ENCODE measurements at regions not wholly inside any gene's neighbourhood (a gene's known extent, or its start where the extent isn't known, plus 50 kb on each side); places are given as distances from the start of the nearest gene placed in this dataset.

DNA sequence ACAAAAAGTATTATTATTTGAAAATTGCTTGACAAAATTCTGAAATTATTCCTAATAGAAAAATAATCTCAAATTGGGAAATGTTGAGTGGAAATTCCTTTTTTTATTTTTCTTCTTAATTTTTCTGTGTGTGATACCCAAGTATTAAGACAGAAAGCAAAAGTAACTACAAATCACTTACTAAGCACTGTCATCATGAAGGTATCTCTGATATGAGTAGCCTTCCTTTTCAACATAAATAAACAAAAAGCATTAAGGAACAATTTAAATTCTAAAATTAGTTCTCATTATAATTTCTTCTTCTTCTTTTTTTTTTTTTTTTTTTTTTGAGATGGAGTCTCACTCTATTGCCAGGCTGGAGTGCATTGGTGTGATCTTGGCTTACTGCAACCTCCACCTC, 174.2 kb upstream of the RBMS1 start:
- H3K36me3 Mint-ChIP-seq (ENCODE audit: low read depth) = no peaks in the 10 kb centered on the region
- H3K27me3 Mint-ChIP-seq (ENCODE audit: low read depth) = no peaks in the 10 kb centered on the region
- H3K27ac Mint-ChIP-seq = no peak overlapping the region
- no peak for DNase-seq
- CTCF ChIA-PET = no interaction called here
- no peak overlapping the region for H3K4me3 Mint-ChIP-seq
- intact Hi-C loops (cut with micrococcal nuclease) = loop anchor here (5.0 kb wide), 1 partner anchor 316 kb away; no protein-coding TSS in a partner anchor
- H3K9me3 Mint-ChIP-seq = no peaks in the 10 kb centered on the region
- peaks cover 19% of the 10 kb centered on the region for H3K4me1 Mint-ChIP-seq (ENCODE audit: low read depth)

DNA sequence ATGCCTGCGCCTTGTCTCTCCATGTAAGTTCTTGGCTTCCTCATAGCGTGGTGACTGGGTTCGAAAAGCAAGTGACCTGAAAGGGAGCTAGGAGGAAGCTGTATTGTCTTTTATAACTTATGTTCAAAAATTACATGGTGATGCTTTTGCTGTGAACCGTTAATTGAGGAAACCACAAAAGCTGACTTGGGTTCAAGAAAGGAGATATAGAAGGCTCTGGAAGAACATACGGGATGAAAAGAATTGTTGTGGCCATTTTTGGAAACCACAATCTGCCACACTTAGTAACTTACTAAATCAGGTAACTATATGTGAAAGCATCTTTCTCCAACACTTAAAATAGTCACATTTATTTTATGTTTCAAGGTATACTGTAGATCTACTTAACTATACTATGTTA, 177.0 kb upstream of the RBMS1 start:
- CTCF ChIA-PET = no interaction called here
- Mint-ChIP-seq H3K36me3 (ENCODE audit: low read depth) (no peaks in the 10 kb centered on the region), H3K27ac (no peak overlapping the region), H3K4me1 (ENCODE audit: low read depth) (peaks cover 19% of the 10 kb centered on the region), H3K9me3 (no peaks in the 10 kb centered on the region), H3K4me3 (no peak overlapping the region), H3K27me3 (ENCODE audit: low read depth) (no peaks in the 10 kb centered on the region)
- DNase-seq = no peak
- intact Hi-C loops (cut with micrococcal nuclease) = no loop called here

DNA sequence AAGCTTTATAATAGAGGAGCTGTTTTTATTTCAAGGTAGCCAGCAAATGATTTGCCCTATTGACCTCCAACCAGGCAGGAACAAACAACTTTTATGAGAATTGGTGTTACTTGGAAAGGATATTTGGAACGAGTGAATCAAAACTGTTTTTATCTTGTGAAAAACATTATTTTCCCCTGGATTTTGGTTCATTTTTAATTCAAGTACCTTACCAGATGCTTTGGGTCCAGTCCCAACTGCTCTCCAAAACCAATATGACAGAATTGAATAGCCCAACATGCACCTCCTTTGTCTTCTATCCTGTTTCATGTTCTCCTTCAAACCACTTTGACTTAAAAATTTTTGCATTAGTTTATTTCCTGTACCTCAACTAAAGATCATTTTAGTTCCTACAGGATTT, 178.6 kb upstream of the RBMS1 start:
- intact Hi-C loops (cut with micrococcal nuclease) = no loop called here

DNA sequence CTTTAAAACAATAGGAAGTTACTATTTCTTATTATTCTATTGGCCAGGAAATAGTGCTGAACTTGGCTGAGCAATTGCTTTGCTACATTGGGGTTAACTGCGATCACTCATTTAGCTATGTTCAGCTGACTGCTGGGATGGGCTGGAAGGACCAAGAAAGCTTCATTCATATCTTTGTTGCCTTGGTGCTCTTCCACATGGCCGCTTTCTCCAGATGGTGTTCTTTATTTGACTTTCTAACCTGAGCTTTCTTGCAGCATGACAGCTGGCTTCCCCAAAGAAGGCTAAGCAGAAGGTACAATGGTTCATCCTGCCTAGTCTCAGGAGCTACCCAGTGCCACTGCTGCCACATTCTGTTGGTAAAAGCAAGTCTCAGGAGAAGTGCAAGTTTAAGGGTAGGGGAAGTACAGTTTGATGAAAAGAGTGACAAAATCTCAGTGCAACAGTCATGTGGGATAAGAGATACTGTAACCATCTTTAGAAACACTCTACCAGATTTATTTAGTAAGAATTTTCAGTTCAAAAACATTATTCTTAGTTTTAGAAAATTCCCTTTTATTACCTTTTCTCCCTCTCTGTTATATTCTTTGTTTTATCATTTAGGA, 180.6 kb upstream of the RBMS1 start:
- H3K9me3 Mint-ChIP-seq = no peaks in the 10 kb centered on the region

More for the DNA sequence above, 178.6 kb upstream of the RBMS1 start:
- no peak for DNase-seq
- CTCF ChIA-PET = no interaction called here
- Mint-ChIP-seq H3K36me3 (ENCODE audit: low read depth) (no peaks in the 10 kb centered on the region), H3K27ac (no peak overlapping the region), H3K4me1 (ENCODE audit: low read depth) (peaks cover 3% of the 10 kb centered on the region), H3K9me3 (no peaks in the 10 kb centered on the region), H3K4me3 (no peak overlapping the region), H3K27me3 (ENCODE audit: low read depth) (no peaks in the 10 kb centered on the region)

DNA sequence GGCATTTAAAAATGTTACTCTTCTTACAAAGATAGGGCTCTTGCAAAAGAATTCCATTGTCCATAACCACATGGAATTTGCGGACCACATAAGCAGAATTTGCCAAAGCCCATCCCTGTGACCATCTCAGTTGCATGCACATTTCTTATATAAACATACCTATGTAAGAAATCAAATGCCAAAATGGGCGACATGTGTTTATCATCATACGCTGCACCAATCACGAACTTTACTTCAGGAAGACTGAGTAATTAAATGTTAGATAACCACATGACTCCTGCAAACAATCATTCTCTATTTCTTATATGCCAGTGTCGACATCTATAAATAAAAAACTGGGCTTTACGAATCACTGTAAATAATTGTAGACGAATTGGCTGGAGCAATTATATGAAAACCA, 186.1 kb upstream of the RBMS1 start:
- intact Hi-C loops (cut with micrococcal nuclease) = no loop called here
- H3K27me3 Mint-ChIP-seq (ENCODE audit: low read depth) = no peaks in the 10 kb centered on the region
- DNase-seq = no peak
- H3K4me1 Mint-ChIP-seq (ENCODE audit: low read depth) = no peaks in the 10 kb centered on the region
- H3K27ac Mint-ChIP-seq = no peak overlapping the region
- no peaks in the 10 kb centered on the region for H3K36me3 Mint-ChIP-seq (ENCODE audit: low read depth)
- no peak overlapping the region for H3K4me3 Mint-ChIP-seq
- H3K9me3 Mint-ChIP-seq = no peaks in the 10 kb centered on the region
- CTCF ChIA-PET = interaction anchor here (0.6 kb wide), 1 partner anchor 17 kb away, joined by 4 read pairs; no protein-coding TSS in a partner anchor

More for the DNA sequence above, 180.6 kb upstream of the RBMS1 start:
- DNase-seq = no peak
- H3K27me3 Mint-ChIP-seq (ENCODE audit: low read depth) = no peaks in the 10 kb centered on the region
- CTCF ChIA-PET = interaction anchor here (1.2 to 1.3 kb wide), 2 partner anchors 12 to 245 kb away, joined by 3 to 4 read pairs; no protein-coding TSS in a partner anchor
- H3K4me1 Mint-ChIP-seq (ENCODE audit: low read depth) = no peaks in the 10 kb centered on the region
- H3K36me3 Mint-ChIP-seq (ENCODE audit: low read depth) = no peaks in the 10 kb centered on the region
- H3K4me3 Mint-ChIP-seq = no peak overlapping the region
- intact Hi-C loops (cut with micrococcal nuclease) = no loop called here
- H3K27ac Mint-ChIP-seq = no peak overlapping the region

DNA sequence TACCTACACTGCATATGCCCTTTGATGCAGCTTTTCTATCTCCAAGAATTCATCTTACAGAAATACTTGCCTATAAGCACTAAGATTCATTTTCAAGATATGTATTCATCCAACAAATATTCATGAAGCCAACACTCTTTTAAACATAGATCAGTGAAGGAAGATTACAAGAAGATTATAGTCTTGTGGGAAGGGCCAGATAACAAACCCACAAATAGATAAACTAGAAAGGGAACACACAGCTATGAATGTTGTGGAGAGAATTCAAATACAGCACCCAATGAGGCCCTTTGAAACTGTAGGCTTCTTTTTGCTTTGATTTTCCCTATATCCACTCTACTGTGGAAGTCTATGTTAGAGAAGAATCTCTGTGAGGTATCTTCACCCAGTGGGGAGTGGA, 186.7 kb upstream of the RBMS1 start:
- H3K36me3 Mint-ChIP-seq (ENCODE audit: low read depth) = no peaks in the 10 kb centered on the region
- intact Hi-C loops (cut with micrococcal nuclease) = no loop called here
- H3K27me3 Mint-ChIP-seq (ENCODE audit: low read depth) = no peaks in the 10 kb centered on the region
- no peaks in the 10 kb centered on the region for H3K4me1 Mint-ChIP-seq (ENCODE audit: low read depth)
- H3K27ac Mint-ChIP-seq = no peak overlapping the region
- CTCF ChIA-PET = no interaction called here
- H3K4me3 Mint-ChIP-seq = no peak overlapping the region
- no peak for DNase-seq
- no peaks in the 10 kb centered on the region for H3K9me3 Mint-ChIP-seq

DNA sequence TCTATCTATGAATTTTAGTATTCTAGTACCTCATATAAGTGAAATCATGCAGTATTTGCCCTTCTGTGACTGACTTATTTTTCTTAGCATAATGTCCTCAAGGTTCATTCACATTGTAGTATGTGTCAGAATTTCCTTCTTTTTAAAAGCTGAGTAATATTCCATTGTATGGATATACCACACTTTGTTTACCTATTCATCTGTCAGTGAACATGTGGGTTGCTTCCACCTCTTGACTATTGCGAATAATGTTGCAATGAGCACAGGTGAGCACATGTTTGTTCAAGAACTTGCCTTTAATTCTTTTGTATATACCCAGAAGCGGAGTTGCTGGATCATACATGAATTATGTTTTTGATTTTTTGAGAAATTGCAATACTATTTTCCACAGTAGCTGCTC, 187.4 kb upstream of the RBMS1 start:
- Mint-ChIP-seq H3K4me3 (no peak overlapping the region), H3K27ac (no peak overlapping the region), H3K36me3 (ENCODE audit: low read depth) (no peaks in the 10 kb centered on the region), H3K4me1 (ENCODE audit: low read depth) (no peaks in the 10 kb centered on the region), H3K27me3 (ENCODE audit: low read depth) (no peaks in the 10 kb centered on the region), H3K9me3 (no peaks in the 10 kb centered on the region)
- CTCF ChIA-PET = no interaction called here
- intact Hi-C loops (cut with micrococcal nuclease) = no loop called here
- no peak for DNase-seq

DNA sequence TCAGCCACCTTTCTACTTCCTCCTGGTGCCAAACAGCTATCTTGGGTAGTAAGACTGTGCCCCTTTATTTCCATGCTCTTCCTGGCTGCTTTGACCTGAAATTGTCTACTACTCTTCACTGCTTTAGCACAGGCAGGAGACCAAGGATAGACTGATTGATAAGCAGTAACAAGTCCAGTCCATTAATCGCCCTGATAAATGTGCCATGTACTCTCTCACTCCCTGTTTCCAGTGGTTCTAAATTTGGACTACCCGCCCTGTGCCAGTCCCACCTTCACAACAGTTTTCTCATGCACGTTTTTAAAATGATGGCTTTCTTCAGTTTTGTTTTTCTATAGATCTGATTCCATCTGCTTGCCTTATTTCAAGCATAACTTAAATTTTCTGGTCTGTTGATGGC, 189.6 kb upstream of the RBMS1 start:
- no peak for DNase-seq
- no peak overlapping the region for H3K27ac Mint-ChIP-seq
- intact Hi-C loops (cut with micrococcal nuclease) = no loop called here
- H3K9me3 Mint-ChIP-seq = no peaks in the 10 kb centered on the region
- H3K4me3 Mint-ChIP-seq = no peak overlapping the region
- no peaks in the 10 kb centered on the region for H3K27me3 Mint-ChIP-seq (ENCODE audit: low read depth)
- CTCF ChIA-PET = no interaction called here
- no peaks in the 10 kb centered on the region for H3K4me1 Mint-ChIP-seq (ENCODE audit: low read depth)
- H3K36me3 Mint-ChIP-seq (ENCODE audit: low read depth) = no peaks in the 10 kb centered on the region

DNA sequence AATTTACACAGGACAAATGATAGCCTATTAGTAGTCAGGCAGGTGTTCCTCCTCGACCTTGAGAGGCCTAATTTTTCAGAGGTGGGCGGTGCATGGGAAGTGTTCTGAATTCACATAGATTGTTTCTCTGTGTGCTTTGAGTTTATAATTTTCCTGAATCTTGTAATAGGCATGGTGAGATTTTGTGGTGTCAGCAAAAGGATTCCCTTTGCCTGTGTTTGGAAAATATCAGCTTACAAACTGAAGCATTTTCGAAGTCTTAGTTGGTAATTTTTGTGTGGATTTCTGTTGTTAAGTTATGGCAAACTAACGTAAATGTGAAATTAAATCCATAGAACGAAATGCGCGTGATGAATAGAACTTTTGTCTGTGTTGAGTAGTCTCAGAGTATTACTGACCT, 194.0 kb upstream of the RBMS1 start:
- CTCF ChIA-PET = no interaction called here
- H3K27ac Mint-ChIP-seq = no peak overlapping the region
- H3K36me3 Mint-ChIP-seq (ENCODE audit: low read depth) = no peaks in the 10 kb centered on the region
- DNase-seq = no peak
- no peaks in the 10 kb centered on the region for H3K27me3 Mint-ChIP-seq (ENCODE audit: low read depth)
- H3K9me3 Mint-ChIP-seq = no peaks in the 10 kb centered on the region
- H3K4me3 Mint-ChIP-seq = no peak overlapping the region
- intact Hi-C loops (cut with micrococcal nuclease) = no loop called here
- H3K4me1 Mint-ChIP-seq (ENCODE audit: low read depth) = no peaks in the 10 kb centered on the region

DNA sequence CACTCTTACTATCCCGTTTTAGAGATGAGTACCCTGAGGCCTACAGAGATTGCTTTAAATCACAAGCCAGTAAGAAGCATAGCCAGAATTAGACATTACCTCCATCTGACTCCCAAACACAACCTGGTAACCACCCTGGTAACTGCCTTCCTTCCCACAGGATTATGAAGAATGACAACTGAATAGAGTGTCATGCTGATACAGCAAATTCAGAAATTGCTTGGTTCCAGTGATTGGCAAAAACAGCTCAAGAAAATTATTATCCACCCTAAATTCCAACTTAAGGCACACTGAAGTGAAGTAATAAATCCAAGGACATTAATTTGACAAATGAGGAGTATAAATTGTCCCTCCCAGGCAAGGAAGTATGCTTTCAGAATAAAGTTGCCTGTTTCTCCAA, 195.8 kb upstream of the RBMS1 start:
- H3K4me1 Mint-ChIP-seq (ENCODE audit: low read depth) = no peaks in the 10 kb centered on the region
- no peaks in the 10 kb centered on the region for H3K27me3 Mint-ChIP-seq (ENCODE audit: low read depth)
- no peaks in the 10 kb centered on the region for H3K36me3 Mint-ChIP-seq (ENCODE audit: low read depth)
- H3K4me3 Mint-ChIP-seq = no peak overlapping the region
- H3K27ac Mint-ChIP-seq = no peak overlapping the region
- no peak for DNase-seq
- intact Hi-C loops (cut with micrococcal nuclease) = no loop called here
- CTCF ChIA-PET = no interaction called here
- H3K9me3 Mint-ChIP-seq = no peaks in the 10 kb centered on the region

DNA sequence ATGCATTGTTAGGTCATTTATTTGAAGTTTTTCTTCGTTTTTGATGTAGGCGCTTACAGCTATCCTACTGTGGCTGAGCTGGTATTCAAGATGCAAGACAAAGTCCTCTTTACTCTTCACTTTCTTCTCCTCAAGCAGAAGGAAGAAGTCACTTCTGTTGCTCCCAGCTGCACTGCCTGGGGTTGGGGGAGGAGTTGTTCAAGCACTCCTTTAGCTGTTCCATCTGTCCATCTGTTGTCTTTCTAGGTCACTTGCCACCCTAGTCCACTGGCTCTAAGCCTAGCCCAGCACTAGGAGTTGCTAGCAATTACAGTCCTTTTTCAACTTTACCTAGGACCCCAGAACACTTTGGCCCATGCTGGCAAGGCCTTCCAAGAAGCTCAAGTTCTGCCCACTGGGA, 200.6 kb upstream of the RBMS1 start:
- Mint-ChIP-seq H3K36me3 (ENCODE audit: low read depth) (no peaks in the 10 kb centered on the region), H3K4me1 (ENCODE audit: low read depth) (no peaks in the 10 kb centered on the region), H3K27ac (no peak overlapping the region), H3K27me3 (ENCODE audit: low read depth) (no peaks in the 10 kb centered on the region), H3K9me3 (no peaks in the 10 kb centered on the region), H3K4me3 (no peak overlapping the region)
- no peak for DNase-seq
- CTCF ChIA-PET = no interaction called here
- intact Hi-C loops (cut with micrococcal nuclease) = no loop called here

DNA sequence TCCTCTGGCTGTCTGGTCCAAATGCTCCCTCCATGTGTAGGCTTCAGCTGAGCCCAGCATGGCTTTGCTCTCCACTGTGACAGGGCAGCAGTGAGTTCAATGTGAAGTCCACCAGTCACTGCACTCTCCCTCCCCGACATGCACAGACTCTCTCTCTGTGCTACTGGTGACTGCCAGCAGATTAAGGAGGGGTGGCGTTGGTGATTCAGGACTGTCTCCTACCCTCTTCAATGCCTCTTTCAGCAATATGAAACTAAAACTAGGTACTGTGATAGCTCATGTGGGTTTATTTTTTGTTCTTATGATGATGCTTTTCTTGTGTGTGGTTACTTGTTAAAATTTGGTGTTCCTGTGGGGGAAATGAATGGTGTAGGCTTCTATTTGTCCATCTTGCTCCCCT, 201.0 kb upstream of the RBMS1 start:
- Mint-ChIP-seq H3K36me3 (ENCODE audit: low read depth) (no peaks in the 10 kb centered on the region), H3K4me1 (ENCODE audit: low read depth) (no peaks in the 10 kb centered on the region), H3K9me3 (no peaks in the 10 kb centered on the region), H3K27me3 (ENCODE audit: low read depth) (no peaks in the 10 kb centered on the region), H3K27ac (no peak overlapping the region), H3K4me3 (no peak overlapping the region)
- intact Hi-C loops (cut with micrococcal nuclease) = no loop called here
- DNase-seq = peak; percentile 42
- CTCF ChIA-PET = interaction anchor here (1.7 kb wide), 1 partner anchor 17 kb away, joined by 3 read pairs; no protein-coding TSS in a partner anchor

DNA sequence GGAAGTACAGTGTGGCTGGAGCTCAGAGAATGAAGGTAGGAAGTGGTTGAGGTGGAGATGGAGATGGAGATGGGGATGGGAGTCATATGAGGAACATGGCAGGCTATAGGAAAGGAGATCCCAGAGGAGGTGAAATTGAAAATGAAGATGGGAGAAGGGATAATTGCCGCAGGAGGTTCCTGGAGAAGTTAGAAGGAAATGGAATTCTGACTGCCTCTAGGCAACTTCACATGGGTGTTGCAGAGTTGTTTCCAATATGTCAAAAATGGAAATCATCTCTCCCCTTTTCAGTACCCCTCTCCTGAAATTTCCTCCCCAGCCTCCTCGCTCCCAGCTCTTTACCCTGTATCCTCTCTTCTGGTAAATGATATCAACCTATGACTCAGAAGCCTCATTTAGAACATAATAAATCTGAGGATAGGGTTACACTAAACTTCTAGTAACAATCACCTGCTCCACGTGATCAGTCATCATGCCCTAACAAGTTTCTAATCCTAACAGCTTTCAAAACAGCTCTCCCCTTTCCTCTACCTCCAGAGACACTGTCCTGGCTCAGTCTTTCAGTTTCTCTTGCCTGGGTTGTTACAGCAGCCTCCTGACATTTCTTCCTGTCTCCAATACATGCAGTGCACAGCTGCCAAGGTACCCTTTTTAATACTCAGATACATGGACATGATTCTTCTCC, 201.9 kb upstream of the RBMS1 start:
- Mint-ChIP-seq H3K9me3 (no peaks in the 10 kb centered on the region), H3K27ac (no peak overlapping the region), H3K36me3 (ENCODE audit: low read depth) (no peaks in the 10 kb centered on the region), H3K4me3 (no peak overlapping the region), H3K27me3 (ENCODE audit: low read depth) (no peaks in the 10 kb centered on the region), H3K4me1 (ENCODE audit: low read depth) (no peaks in the 10 kb centered on the region)
- intact Hi-C loops (cut with micrococcal nuclease) = no loop called here
- CTCF ChIA-PET = interaction anchor here (1.7 kb wide), 1 partner anchor 18 kb away, joined by 3 read pairs; no protein-coding TSS in a partner anchor
- DNase-seq = no peak
